ENCODE measurements at regions not wholly inside any gene's neighbourhood (a gene's known extent, or its start where the extent isn't known, plus 50 kb on each side); places are given as distances from the start of the nearest gene placed in this dataset.

DNA sequence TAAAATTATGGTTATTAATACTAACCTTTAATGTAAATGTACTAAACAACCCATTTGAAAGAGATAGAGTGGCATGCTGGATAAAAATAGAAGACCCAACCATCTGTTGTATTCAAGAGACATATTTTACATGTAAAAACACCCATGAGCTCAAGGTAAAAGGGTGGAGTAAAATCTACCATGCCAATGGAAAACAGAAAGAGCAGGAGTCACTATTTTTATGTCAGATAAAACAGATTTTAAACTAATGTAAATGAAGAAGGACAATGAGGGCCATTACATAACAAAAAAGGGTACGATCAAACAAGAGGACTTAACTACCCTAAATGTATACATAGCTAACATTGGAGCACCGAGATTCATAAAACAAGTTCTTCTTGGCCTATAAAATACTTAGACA, 66.3 kb downstream of the ITM2A start:
- H3K27me3 ChIP-seq (ENCODE audit: control insufficient read depth, insufficient read depth, low read length) = no peaks in the 10 kb centered on the region
- no peaks in the 10 kb centered on the region for H3K4me1 ChIP-seq (ENCODE audit: control insufficient read depth, insufficient read depth, low read length, poor library complexity, severe bottlenecking)
- Mint-ChIP-seq H3K27ac (no peak overlapping the region), H3K9me3 (peaks cover 0 to 18% (median 2%) of the 10 kb centered on the region in 7 donors), H3K4me3 (no peak overlapping the region), H3K36me3 (no peaks in the 10 kb centered on the region), H3K4me1 (no peaks in the 10 kb centered on the region), H3K27me3 (peaks cover 4% of the 10 kb centered on the region)
- no peaks in the 10 kb centered on the region for H3K36me3 ChIP-seq (ENCODE audit: control insufficient read depth, insufficient read depth, low read length)
- ATAC-seq (ENCODE audit: low read depth in 2 of 2) (no peak), DNase-seq (no peak)
- peaks cover 0 to 1% of the 10 kb centered on the region in 2 experiments for H3K9me3 ChIP-seq (ENCODE audit: control insufficient read depth in 2 of 2, low read length in 2 of 2)
- no peak overlapping the region for H3K4me3 ChIP-seq (ENCODE audit: low read depth, low read length)
- H3K27ac ChIP-seq (ENCODE audit: insufficient read depth, low read length, poor library complexity, severe bottlenecking) = no peak overlapping the region

GRCh38 chrX:79290596-79290995, 76.5 kb downstream of the ITM2A start:
- peaks cover 0 to 11% (median 4%) of the 10 kb centered on the region in 4 donors for H3K4me1 Mint-ChIP-seq

GRCh38 chrX:79288733-79289132, 78.4 kb downstream of the ITM2A start:
- ATAC-seq (ENCODE audit: low read depth in 2 of 2) (no peak), DNase-seq (no peak)
- no peaks in the 10 kb centered on the region for H3K27me3 Mint-ChIP-seq
- H3K4me1 ChIP-seq (ENCODE audit: control insufficient read depth, insufficient read depth, low read length, poor library complexity, severe bottlenecking) = peaks cover 6% of the 10 kb centered on the region
- no peaks in the 10 kb centered on the region for H3K9me3 ChIP-seq (ENCODE audit: control insufficient read depth in 2 of 2, low read length in 2 of 2)
- no peak overlapping the region for H3K27ac Mint-ChIP-seq
- peak overlapping the region in 2 of 4 donors; percentile 4 to 73 for H3K4me3 Mint-ChIP-seq
- H3K4me1 Mint-ChIP-seq = peaks cover 0 to 11% (median 7%) of the 10 kb centered on the region in 4 donors
- no peaks in the 10 kb centered on the region for H3K27me3 ChIP-seq (ENCODE audit: control insufficient read depth, insufficient read depth, low read length)
- H3K9me3 Mint-ChIP-seq = peaks cover 0 to 2% (median under 1%) of the 10 kb centered on the region in 7 donors
- no peak overlapping the region for H3K4me3 ChIP-seq (ENCODE audit: low read depth, low read length)
- H3K36me3 ChIP-seq (ENCODE audit: control insufficient read depth, insufficient read depth, low read length) = no peaks in the 10 kb centered on the region
- no peak overlapping the region for H3K27ac ChIP-seq (ENCODE audit: insufficient read depth, low read length, poor library complexity, severe bottlenecking)
- no peaks in the 10 kb centered on the region for H3K36me3 Mint-ChIP-seq

More at GRCh38 chrX:79290596-79290995, 76.5 kb downstream of the ITM2A start:
- DNase-seq (no peak), ATAC-seq (ENCODE audit: low read depth in 2 of 2) (no peak)
- H3K36me3 Mint-ChIP-seq = no peaks in the 10 kb centered on the region
- peaks cover 6% of the 10 kb centered on the region for H3K4me1 ChIP-seq (ENCODE audit: control insufficient read depth, insufficient read depth, low read length, poor library complexity, severe bottlenecking)
- peaks cover 0 to 9% (median 1%) of the 10 kb centered on the region in 7 donors for H3K9me3 Mint-ChIP-seq
- no peak overlapping the region for H3K4me3 ChIP-seq (ENCODE audit: low read depth, low read length)
- H3K27ac ChIP-seq (ENCODE audit: insufficient read depth, low read length, poor library complexity, severe bottlenecking) = no peak overlapping the region
- H3K27ac Mint-ChIP-seq = no peak overlapping the region
- H3K27me3 ChIP-seq (ENCODE audit: control insufficient read depth, insufficient read depth, low read length) = no peaks in the 10 kb centered on the region
- H3K9me3 ChIP-seq (ENCODE audit: control insufficient read depth in 2 of 2, low read length in 2 of 2) = no peaks in the 10 kb centered on the region
- H3K27me3 Mint-ChIP-seq = no peaks in the 10 kb centered on the region
- H3K4me3 Mint-ChIP-seq = no peak overlapping the region
- H3K36me3 ChIP-seq (ENCODE audit: control insufficient read depth, insufficient read depth, low read length) = no peaks in the 10 kb centered on the region

GRCh38 chrX:79287724-79288123, 79.4 kb downstream of the ITM2A start:
- H3K9me3 Mint-ChIP-seq = peaks cover 0 to 4% (median 0%) of the 10 kb centered on the region in 7 donors
- no peaks in the 10 kb centered on the region for H3K27me3 Mint-ChIP-seq
- H3K4me3 Mint-ChIP-seq = peak overlapping the region in 1 of 4 donors; percentile 48
- H3K27ac ChIP-seq (ENCODE audit: insufficient read depth, low read length, poor library complexity, severe bottlenecking) = no peak overlapping the region
- no peaks in the 10 kb centered on the region for H3K9me3 ChIP-seq (ENCODE audit: control insufficient read depth in 2 of 2, low read length in 2 of 2)
- no peaks in the 10 kb centered on the region for H3K36me3 ChIP-seq (ENCODE audit: control insufficient read depth, insufficient read depth, low read length)
- no peaks in the 10 kb centered on the region for H3K27me3 ChIP-seq (ENCODE audit: control insufficient read depth, insufficient read depth, low read length)
- H3K4me1 Mint-ChIP-seq = peaks cover 0 to 11% (median 8%) of the 10 kb centered on the region in 4 donors
- H3K36me3 Mint-ChIP-seq = no peaks in the 10 kb centered on the region
- H3K4me1 ChIP-seq (ENCODE audit: control insufficient read depth, insufficient read depth, low read length, poor library complexity, severe bottlenecking) = peaks cover 6% of the 10 kb centered on the region
- H3K27ac Mint-ChIP-seq = no peak overlapping the region
- DNase-seq = no peak
- no peak overlapping the region for H3K4me3 ChIP-seq (ENCODE audit: low read depth, low read length)
- no peak for ATAC-seq (ENCODE audit: low read depth in 2 of 2)

- Histone ChIP-seq H3K27me3 (ENCODE audit: control insufficient read depth, insufficient read depth, low read length) (no peaks in the 10 kb centered on the region), H3K4me1 (ENCODE audit: control insufficient read depth, insufficient read depth, low read length, poor library complexity, severe bottlenecking) (peaks cover under 1% of the 10 kb centered on the region), H3K27ac (ENCODE audit: insufficient read depth, low read length, poor library complexity, severe bottlenecking) (no peak overlapping the region), H3K4me3 (ENCODE audit: low read depth, low read length) (no peak overlapping the region), H3K36me3 (ENCODE audit: control insufficient read depth, insufficient read depth, low read length) (no peaks in the 10 kb centered on the region), H3K9me3 (ENCODE audit: control insufficient read depth in 2 of 2, low read length in 2 of 2) (no peaks in the 10 kb centered on the region)
- Mint-ChIP-seq H3K4me3 (no peak overlapping the region), H3K4me1 (peaks cover 0 to 9% (median 5%) of the 10 kb centered on the region in 4 donors), H3K36me3 (peaks cover 5% of the 10 kb centered on the region), H3K27me3 (no peaks in the 10 kb centered on the region), H3K27ac (no peak overlapping the region), H3K9me3 (peaks cover 0 to 23% (median 4%) of the 10 kb centered on the region in 7 donors)
- ATAC-seq (ENCODE audit: low read depth in 2 of 2) (no peak), DNase-seq (no peak)
These were observed 85.4 kb downstream of the ITM2A start for GRCh38 chrX:79281775-79282174.

DNA sequence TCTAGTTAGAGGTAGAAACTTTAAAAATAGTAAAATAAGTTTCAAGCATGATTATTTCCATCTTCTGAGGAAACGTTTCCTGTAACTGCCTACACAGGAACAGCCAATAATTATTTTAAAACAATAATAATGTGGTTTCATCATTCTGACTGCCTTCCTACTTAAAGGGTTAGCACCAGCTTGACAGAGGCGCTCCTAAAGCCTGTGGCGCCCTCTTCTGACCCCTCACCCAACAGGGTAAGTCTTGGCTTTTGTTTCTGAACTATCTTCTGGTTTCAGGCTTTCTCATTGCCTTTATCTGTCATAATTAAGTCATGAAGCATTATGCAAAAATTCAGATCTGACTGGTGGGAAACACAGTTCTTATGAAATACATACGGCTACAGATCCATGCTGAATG, 96.7 kb downstream of the ITM2A start:
- no peaks in the 10 kb centered on the region for H3K27me3 ChIP-seq (ENCODE audit: control insufficient read depth, insufficient read depth, low read length)
- Mint-ChIP-seq H3K36me3 (no peaks in the 10 kb centered on the region), H3K4me1 (peaks cover 21 to 48% (median 33%) of the 10 kb centered on the region in 4 donors), H3K9me3 (no peaks in the 10 kb centered on the region), H3K27me3 (no peaks in the 10 kb centered on the region), H3K27ac (peak overlapping the region; percentile 76 to 86 (median 77)), H3K4me3 (peak overlapping the region in 2 of 4 donors; percentile 44)
- H3K9me3 ChIP-seq (ENCODE audit: control insufficient read depth in 2 of 2, low read length in 2 of 2) = no peaks in the 10 kb centered on the region
- peaks cover 23% of the 10 kb centered on the region for H3K4me1 ChIP-seq (ENCODE audit: control insufficient read depth, insufficient read depth, low read length, poor library complexity, severe bottlenecking)
- H3K4me3 ChIP-seq (ENCODE audit: low read depth, low read length) = peak overlapping the region; percentile 54
- H3K27ac ChIP-seq (ENCODE audit: insufficient read depth, low read length, poor library complexity, severe bottlenecking) = peak overlapping the region; percentile 50
- H3K36me3 ChIP-seq (ENCODE audit: control insufficient read depth, insufficient read depth, low read length) = no peaks in the 10 kb centered on the region
- ATAC-seq (ENCODE audit: low read depth in 2 of 2) (peak; percentile 95 to 97), DNase-seq (peak; percentile 54 to 86 (median 77))

DNA sequence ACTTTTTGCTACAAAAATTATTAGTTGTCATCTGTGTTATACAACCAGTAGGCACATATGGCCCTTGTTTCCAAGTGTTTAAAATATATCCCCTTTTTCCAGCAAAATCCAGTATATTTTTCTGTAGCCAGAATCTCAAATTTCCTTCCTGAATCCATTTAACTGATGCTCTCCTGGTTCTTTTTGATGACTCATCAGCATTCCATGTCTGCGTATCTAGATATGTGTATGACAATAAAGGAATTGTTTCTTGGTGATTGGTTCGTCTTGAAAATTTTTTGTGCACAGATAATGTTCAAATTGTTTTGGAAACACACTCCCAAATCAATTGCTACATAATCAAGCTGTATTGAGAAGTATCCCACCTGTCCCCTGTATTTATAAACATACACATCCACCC, 98.3 kb downstream of the ITM2A start:
- peaks cover 22 to 52% (median 35%) of the 10 kb centered on the region in 4 donors for H3K4me1 Mint-ChIP-seq
- DNase-seq (no peak), ATAC-seq (ENCODE audit: low read depth in 2 of 2) (no peak)
- H3K36me3 ChIP-seq (ENCODE audit: control insufficient read depth, insufficient read depth, low read length) = no peaks in the 10 kb centered on the region
- no peaks in the 10 kb centered on the region for H3K9me3 Mint-ChIP-seq
- H3K4me3 Mint-ChIP-seq = peak overlapping the region in 1 of 4 donors; percentile 40
- H3K27ac ChIP-seq (ENCODE audit: insufficient read depth, low read length, poor library complexity, severe bottlenecking) = peak overlapping the region; percentile 36
- no peaks in the 10 kb centered on the region for H3K9me3 ChIP-seq (ENCODE audit: control insufficient read depth in 2 of 2, low read length in 2 of 2)
- no peaks in the 10 kb centered on the region for H3K36me3 Mint-ChIP-seq
- peak overlapping the region; percentile 32 for H3K4me3 ChIP-seq (ENCODE audit: low read depth, low read length)
- H3K27me3 ChIP-seq (ENCODE audit: control insufficient read depth, insufficient read depth, low read length) = no peaks in the 10 kb centered on the region
- peaks cover 27% of the 10 kb centered on the region for H3K4me1 ChIP-seq (ENCODE audit: control insufficient read depth, insufficient read depth, low read length, poor library complexity, severe bottlenecking)
- no peaks in the 10 kb centered on the region for H3K27me3 Mint-ChIP-seq
- H3K27ac Mint-ChIP-seq = peak overlapping the region; percentile 2 to 79 (median 58)

- Mint-ChIP-seq H3K27me3 (no peaks in the 10 kb centered on the region), H3K36me3 (no peaks in the 10 kb centered on the region), H3K27ac (peak overlapping the region; percentile 10 to 95 (median 37)), H3K4me1 (peaks cover 37 to 64% (median 52%) of the 10 kb centered on the region in 4 donors), H3K4me3 (peak overlapping the region in 3 of 4 donors; percentile 12 to 72 (median 20)), H3K9me3 (peaks cover 0 to 1% (median 0%) of the 10 kb centered on the region in 7 donors)
- H3K4me3 ChIP-seq (ENCODE audit: low read depth, low read length) = peak overlapping the region; percentile 56
- ATAC-seq (ENCODE audit: low read depth in 2 of 2) (no peak), DNase-seq (peak in 1 of 3 donors; percentile 16)
- H3K36me3 ChIP-seq (ENCODE audit: control insufficient read depth, insufficient read depth, low read length) = no peaks in the 10 kb centered on the region
- H3K27me3 ChIP-seq (ENCODE audit: control insufficient read depth, insufficient read depth, low read length) = no peaks in the 10 kb centered on the region
- peaks cover 44% of the 10 kb centered on the region for H3K4me1 ChIP-seq (ENCODE audit: control insufficient read depth, insufficient read depth, low read length, poor library complexity, severe bottlenecking)
- no peaks in the 10 kb centered on the region for H3K9me3 ChIP-seq (ENCODE audit: control insufficient read depth in 2 of 2, low read length in 2 of 2)
- peak overlapping the region; percentile 56 for H3K27ac ChIP-seq (ENCODE audit: insufficient read depth, low read length, poor library complexity, severe bottlenecking)
These were observed 100.4 kb downstream of the ITM2A start for GRCh38 chrX:79266702-79267101.
